GM19467 (cell line): ENCODE measurements at regions not wholly inside any gene's neighbourhood (a gene's known extent, or its start where the extent isn't known, plus 50 kb on each side); places are given as distances from the start of the nearest gene placed in this dataset.
"Not testable (repeated sequence)": the region's sequence is repeated elsewhere in the genome, so short reads cannot be mapped to it uniquely, and the experiment has no call there.

Experiments
- ATAC-seq: cut with Tn5 transposase; IDR thresholded peaks from one replicate; pipeline ENCODE4 v1.9.1; 2021; ENCODE audit warnings: mild to moderate bottlenecking, moderate library complexity; ENCODE audit not compliant: unreplicated experiment

- ATAC-seq: no peak
Observed at GRCh38 chr3:33956206-33956605, 157.8 kb downstream of the PDCD6IP start.

GRCh38 chr3:33956776-33957175 lies 158.3 kb downstream of the PDCD6IP start:
- ATAC-seq: no peak

- ATAC-seq: no peak
Observed at GRCh38 chr3:33957176-33957575, 158.7 kb downstream of the PDCD6IP start.

GRCh38 chr3:33958661-33959060 lies 160.2 kb downstream of the PDCD6IP start:
- no peak for ATAC-seq

GRCh38 chr3:33962396-33962795 lies 164.0 kb downstream of the PDCD6IP start:
- no peak for ATAC-seq

- not testable (repeated sequence) for ATAC-seq
Observed at GRCh38 chr3:33970180-33970579, 171.8 kb downstream of the PDCD6IP start.

- no peak for ATAC-seq
Observed at GRCh38 chr3:33971055-33971454, 172.6 kb downstream of the PDCD6IP start.

GRCh38 chr3:33975463-33975862 lies 177.0 kb downstream of the PDCD6IP start:
- ATAC-seq: no peak

GRCh38 chr3:33977227-33977626 lies 178.8 kb downstream of the PDCD6IP start:
- no peak for ATAC-seq

GRCh38 chr3:33980252-33980651 lies 181.8 kb downstream of the PDCD6IP start:
- no peak for ATAC-seq

GRCh38 chr3:33982269-33982798 lies 183.9 kb downstream of the PDCD6IP start:
- ATAC-seq: no peak

GRCh38 chr3:33982949-33983348 lies 184.5 kb downstream of the PDCD6IP start:
- ATAC-seq: not testable (repeated sequence)

GRCh38 chr3:33989229-33989628 lies 190.8 kb downstream of the PDCD6IP start:
- ATAC-seq: no peak

- ATAC-seq: no peak
Observed at GRCh38 chr3:33991673-33992072, 193.2 kb downstream of the PDCD6IP start.

- ATAC-seq: no peak
Observed at GRCh38 chr3:33993631-33994030, 195.2 kb downstream of the PDCD6IP start.

GRCh38 chr3:33994568-33994967 lies 196.1 kb downstream of the PDCD6IP start:
- ATAC-seq: no peak

- ATAC-seq: no peak
Observed at GRCh38 chr3:34000301-34000700, 201.9 kb downstream of the PDCD6IP start.

GRCh38 chr3:34001022-34001421 lies 202.6 kb downstream of the PDCD6IP start:
- no peak for ATAC-seq

- ATAC-seq: no peak
Observed at GRCh38 chr3:34001990-34002389, 203.6 kb downstream of the PDCD6IP start.

- ATAC-seq: no peak
Observed at GRCh38 chr3:34002569-34003100, 204.2 kb downstream of the PDCD6IP start.

- ATAC-seq: no peak
Observed at GRCh38 chr3:34005886-34006285, 207.5 kb downstream of the PDCD6IP start.

GRCh38 chr3:34008191-34008590 lies 209.8 kb downstream of the PDCD6IP start:
- peak; percentile 45 for ATAC-seq
